ENCODE measurements at regions not wholly inside any gene's neighbourhood (a gene's known extent, or its start where the extent isn't known, plus 50 kb on each side); places are given as distances from the start of the nearest gene placed in this dataset.

DNA sequence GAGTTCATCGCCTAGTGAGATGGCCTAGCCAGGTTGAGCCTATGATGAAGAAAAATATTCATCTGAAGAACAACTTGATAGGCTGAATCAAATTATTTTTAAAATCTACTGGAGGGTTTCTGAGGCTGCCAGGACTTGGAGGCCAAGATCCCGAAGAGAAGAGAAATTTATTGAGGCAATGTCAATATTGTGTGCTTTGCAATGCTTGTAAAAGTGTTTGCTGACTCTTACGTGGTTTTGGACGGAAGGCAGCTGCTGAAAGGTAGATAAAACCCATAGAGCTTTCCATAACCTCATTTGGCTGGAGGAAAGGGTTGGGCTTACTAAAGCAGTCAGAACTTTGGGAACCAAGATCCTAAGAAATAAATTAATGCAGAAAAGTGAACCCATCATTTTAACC is 361.0 kb upstream of the IL12A start:
- TF ChIP-seq, protein P1, sequence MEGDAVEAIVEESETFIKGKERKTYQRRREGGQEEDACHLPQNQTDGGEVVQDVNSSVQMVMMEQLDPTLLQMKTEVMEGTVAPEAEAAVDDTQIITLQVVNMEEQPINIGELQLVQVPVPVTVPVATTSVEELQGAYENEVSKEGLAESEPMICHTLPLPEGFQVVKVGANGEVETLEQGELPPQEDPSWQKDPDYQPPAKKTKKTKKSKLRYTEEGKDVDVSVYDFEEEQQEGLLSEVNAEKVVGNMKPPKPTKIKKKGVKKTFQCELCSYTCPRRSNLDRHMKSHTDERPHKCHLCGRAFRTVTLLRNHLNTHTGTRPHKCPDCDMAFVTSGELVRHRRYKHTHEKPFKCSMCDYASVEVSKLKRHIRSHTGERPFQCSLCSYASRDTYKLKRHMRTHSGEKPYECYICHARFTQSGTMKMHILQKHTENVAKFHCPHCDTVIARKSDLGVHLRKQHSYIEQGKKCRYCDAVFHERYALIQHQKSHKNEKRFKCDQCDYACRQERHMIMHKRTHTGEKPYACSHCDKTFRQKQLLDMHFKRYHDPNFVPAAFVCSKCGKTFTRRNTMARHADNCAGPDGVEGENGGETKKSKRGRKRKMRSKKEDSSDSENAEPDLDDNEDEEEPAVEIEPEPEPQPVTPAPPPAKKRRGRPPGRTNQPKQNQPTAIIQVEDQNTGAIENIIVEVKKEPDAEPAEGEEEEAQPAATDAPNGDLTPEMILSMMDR (tag by site-specific recombination; IDR thresholded peaks at IDR 0.05), result no peak
- TF ChIP-seq, protein P2, sequence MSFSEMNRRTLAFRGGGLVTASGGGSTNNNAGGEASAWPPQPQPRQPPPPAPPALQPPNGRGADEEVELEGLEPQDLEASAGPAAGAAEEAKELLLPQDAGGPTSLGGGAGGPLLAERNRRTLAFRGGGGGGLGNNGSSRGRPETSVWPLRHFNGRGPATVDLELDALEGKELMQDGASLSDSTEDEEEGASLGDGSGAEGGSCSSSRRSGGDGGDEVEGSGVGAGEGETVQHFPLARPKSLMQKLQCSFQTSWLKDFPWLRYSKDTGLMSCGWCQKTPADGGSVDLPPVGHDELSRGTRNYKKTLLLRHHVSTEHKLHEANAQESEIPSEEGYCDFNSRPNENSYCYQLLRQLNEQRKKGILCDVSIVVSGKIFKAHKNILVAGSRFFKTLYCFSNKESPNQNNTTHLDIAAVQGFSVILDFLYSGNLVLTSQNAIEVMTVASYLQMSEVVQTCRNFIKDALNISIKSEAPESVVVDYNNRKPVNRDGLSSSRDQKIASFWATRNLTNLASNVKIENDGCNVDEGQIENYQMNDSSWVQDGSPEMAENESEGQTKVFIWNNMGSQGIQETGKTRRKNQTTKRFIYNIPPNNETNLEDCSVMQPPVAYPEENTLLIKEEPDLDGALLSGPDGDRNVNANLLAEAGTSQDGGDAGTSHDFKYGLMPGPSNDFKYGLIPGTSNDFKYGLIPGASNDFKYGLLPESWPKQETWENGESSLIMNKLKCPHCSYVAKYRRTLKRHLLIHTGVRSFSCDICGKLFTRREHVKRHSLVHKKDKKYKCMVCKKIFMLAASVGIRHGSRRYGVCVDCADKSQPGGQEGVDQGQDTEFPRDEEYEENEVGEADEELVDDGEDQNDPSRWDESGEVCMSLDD (tag by site-specific recombination; IDR thresholded peaks at IDR 0.05), result no peak
- TF ChIP-seq ZNF423 (tag by site-specific recombination; IDR thresholded peaks at IDR 0.05) (no peak), ZNF24 (tag by site-specific recombination; IDR thresholded peaks at IDR 0.05) (no peak), ZNF404 (tag by site-specific recombination; IDR thresholded peaks at IDR 0.05) (no peak), ZNF621 (tag by site-specific recombination; IDR thresholded peaks at IDR 0.05) (no peak)
- TF ChIP-seq, protein P3, sequence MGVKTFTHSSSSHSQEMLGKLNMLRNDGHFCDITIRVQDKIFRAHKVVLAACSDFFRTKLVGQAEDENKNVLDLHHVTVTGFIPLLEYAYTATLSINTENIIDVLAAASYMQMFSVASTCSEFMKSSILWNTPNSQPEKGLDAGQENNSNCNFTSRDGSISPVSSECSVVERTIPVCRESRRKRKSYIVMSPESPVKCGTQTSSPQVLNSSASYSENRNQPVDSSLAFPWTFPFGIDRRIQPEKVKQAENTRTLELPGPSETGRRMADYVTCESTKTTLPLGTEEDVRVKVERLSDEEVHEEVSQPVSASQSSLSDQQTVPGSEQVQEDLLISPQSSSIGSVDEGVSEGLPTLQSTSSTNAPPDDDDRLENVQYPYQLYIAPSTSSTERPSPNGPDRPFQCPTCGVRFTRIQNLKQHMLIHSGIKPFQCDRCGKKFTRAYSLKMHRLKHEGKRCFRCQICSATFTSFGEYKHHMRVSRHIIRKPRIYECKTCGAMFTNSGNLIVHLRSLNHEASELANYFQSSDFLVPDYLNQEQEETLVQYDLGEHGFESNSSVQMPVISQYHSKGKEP (tag by site-specific recombination; IDR thresholded peaks at IDR 0.05), result no peak
- TF ChIP-seq, protein P4, sequence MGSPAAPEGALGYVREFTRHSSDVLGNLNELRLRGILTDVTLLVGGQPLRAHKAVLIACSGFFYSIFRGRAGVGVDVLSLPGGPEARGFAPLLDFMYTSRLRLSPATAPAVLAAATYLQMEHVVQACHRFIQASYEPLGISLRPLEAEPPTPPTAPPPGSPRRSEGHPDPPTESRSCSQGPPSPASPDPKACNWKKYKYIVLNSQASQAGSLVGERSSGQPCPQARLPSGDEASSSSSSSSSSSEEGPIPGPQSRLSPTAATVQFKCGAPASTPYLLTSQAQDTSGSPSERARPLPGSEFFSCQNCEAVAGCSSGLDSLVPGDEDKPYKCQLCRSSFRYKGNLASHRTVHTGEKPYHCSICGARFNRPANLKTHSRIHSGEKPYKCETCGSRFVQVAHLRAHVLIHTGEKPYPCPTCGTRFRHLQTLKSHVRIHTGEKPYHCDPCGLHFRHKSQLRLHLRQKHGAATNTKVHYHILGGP (tag by site-specific recombination; IDR thresholded peaks at IDR 0.05), result no peak
- TF ChIP-seq, protein P5, sequence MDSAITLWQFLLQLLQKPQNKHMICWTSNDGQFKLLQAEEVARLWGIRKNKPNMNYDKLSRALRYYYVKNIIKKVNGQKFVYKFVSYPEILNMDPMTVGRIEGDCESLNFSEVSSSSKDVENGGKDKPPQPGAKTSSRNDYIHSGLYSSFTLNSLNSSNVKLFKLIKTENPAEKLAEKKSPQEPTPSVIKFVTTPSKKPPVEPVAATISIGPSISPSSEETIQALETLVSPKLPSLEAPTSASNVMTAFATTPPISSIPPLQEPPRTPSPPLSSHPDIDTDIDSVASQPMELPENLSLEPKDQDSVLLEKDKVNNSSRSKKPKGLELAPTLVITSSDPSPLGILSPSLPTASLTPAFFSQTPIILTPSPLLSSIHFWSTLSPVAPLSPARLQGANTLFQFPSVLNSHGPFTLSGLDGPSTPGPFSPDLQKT (IDR thresholded peaks at IDR 0.05; ENCODE audit: borderline replicate concordance, low read depth, low read length), result no peak

All from HEK293 (cell line).